HG03025 (cell line): ENCODE measurements at regions not wholly inside any gene's neighbourhood (a gene's known extent, or its start where the extent isn't known, plus 50 kb on each side); places are given as distances from the start of the nearest gene placed in this dataset.
"Not testable (repeated sequence)": the region's sequence is repeated elsewhere in the genome, so short reads cannot be mapped to it uniquely, and the experiment has no call there.

Source experiments
- ATAC-seq: cut with Tn5 transposase; IDR thresholded peaks from one replicate; pipeline ENCODE4 v1.9.1; 2021; ENCODE audit warnings: mild to moderate bottlenecking, moderate library complexity; ENCODE audit not compliant: unreplicated experiment, low FRiP score

DNA sequence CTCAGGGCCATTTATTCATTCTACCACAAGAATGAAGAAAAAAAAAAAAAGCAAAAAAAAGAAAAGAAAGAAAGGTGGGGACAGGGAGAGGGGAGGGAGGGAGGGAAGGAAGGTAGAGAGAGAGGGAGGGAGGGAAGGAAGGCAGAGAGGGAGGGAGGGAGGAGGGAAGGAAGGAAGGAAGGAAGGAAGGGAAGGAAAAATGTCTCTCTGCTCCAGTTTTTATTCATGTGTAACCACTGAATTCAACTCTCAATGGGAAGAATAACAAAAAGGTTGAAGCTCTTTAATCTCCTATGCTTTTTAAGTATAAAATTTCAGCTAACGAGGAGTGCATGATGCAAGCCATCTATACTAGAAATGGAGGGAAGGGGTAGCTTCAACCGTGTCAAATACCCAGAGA, 287.3 kb downstream of the MREG start:
- ATAC-seq = no peak

GRCh38 chr2:215724146-215724545, 288.3 kb upstream of the FN1 start:
- no peak for ATAC-seq

DNA sequence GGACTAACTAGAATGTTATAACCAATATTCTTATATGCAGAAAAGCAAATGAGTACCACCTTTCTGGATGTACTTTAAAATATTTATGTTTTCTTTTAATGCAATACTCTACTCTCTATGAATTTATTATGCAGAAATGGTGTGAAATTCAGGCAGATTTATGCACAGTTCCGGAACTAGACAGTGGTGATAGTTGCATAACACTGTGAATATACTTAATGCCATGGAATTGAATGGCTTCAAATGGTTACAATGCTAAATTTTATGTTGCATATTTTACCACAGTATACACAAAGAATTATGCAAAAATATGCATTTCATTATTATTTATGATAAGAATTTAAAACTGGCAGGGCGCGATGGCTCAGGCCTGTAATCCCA, 287.8 kb upstream of the FN1 start:
- no peak for ATAC-seq

GRCh38 chr2:215722986-215723630, 287.2 kb upstream of the FN1 start:
- ATAC-seq = no peak

- no peak for ATAC-seq
Measured at GRCh38 chr2:215722125-215722524, 286.3 kb upstream of the FN1 start.

GRCh38 chr2:215721515-215721914, 285.6 kb upstream of the FN1 start:
- not testable (repeated sequence) for ATAC-seq

GRCh38 chr2:215718890-215719289, 283.0 kb upstream of the FN1 start:
- no peak for ATAC-seq

GRCh38 chr2:215718436-215718835, 282.6 kb upstream of the FN1 start:
- ATAC-seq = no peak

- no peak for ATAC-seq
Measured at GRCh38 chr2:215717501-215718381, 281.9 kb upstream of the FN1 start.

GRCh38 chr2:215716956-215717355, 281.1 kb upstream of the FN1 start:
- no peak for ATAC-seq

DNA sequence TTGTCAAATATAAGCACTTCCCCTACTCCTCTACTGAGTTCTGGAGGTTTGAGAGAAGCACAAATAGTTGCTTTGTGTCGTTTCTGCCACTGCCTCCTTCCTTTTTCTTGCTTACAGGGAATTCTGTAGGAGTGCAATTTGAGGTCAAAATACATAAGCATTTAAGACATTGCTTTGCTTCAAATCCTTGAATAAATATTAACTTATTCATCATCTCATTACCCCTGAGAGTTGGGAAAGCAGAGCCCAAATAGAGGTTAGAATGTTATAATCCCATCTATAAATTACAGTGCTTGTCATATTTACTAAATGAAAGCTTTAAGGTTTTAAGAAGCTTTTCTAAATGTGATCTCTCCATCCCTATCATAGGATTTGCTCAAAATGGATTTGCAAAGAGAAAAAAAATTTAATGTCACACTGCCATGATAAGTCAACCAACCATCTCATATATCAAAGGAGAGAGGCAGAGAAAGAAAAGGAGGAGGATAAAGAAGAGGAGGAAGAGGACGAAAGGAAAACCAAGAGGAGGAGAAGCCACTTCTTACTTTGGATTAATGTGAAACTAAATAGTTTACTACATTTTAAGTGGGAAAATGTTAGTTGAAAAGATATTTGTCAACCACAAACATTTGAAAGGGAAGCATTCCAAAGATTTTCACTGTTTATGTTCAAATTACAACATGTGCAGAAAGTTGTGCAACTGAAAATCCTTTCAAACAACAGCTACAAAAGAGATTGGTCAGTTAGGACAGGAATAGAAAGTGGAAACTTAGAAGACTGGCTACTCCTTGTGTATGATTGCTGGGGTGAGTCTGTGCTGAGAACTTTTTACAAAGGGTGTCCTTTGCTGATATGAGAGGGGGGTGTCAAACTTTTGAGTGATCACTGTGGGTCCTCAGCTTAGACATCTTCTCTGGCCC, 277.3 kb upstream of the FN1 start:
- ATAC-seq = no peak

DNA sequence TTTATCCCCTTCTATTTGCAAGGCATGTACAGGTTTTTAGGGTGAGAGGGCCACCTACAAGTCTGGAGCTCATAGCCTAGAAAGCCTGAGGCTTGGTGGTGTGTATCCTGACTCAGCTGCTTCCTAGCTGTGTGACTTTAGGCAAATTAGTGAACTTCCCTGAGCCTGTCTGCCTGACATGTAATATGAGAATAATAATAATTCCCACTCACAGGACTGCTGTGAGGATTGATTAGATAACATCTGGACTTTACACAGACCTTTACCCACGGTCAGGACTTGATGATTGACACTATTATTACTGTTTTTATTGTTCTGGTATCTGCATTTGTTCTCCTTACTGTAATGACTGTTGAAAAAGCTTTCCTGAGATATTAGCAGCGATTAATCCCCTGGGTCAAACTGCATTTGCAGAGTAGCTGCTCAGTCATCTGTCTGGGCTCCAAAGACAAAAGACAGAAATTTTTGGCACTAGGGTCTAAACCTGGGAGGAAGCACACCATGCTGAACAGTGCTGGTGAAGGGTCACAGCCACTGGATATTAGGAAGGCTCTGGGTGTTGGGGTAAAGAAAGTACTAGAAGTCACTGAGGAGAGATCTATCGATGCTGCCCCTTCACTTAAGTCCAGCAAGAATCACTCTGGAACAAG, 276.5 kb upstream of the FN1 start:
- no peak for ATAC-seq

DNA sequence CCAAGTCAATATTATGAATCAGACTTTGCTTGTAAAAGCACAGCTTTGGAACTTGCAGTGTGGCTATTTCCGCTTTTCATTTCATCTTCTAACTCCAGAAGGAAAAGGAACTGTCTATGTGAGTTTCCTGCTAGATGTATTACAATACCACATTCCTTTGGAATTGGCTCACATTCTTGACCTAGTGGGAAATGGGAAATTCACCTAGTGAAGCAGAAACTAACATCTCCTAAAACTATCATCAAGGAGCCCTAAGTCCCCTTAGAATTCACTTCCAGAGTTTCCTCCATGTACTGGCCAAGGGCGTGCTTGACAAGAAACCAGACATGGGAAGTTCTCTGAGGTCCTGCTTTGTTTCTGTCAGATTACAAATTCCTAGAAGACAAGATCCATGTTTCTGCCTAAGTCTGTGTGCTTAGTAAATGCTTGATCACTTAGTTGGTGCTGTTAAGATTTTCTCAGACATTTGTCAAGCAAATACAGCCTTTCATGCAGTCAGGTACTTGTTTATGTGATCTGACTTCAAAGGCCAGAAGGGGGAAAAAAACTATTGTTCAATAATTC, 275.7 kb upstream of the FN1 start:
- no peak for ATAC-seq

DNA sequence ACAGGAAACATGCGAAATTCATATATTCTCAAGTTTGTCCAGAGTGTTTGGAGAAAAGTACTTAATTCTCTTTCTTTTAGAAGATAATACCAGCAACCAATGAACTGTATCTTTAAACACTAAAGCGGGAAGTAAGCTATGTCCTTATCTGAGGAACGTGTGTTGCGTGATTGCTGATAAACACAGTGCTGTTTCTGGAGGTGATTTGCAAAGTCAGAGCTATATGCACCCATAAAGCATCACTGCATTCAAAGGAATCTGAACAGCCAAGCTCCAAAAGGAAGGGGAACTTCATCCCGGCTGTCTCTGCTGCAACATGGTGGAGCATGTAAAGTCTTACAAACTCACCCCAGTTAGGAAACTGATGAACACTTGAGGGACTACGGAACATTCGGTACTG, 271.7 kb upstream of the FN1 start:
- no peak for ATAC-seq

DNA sequence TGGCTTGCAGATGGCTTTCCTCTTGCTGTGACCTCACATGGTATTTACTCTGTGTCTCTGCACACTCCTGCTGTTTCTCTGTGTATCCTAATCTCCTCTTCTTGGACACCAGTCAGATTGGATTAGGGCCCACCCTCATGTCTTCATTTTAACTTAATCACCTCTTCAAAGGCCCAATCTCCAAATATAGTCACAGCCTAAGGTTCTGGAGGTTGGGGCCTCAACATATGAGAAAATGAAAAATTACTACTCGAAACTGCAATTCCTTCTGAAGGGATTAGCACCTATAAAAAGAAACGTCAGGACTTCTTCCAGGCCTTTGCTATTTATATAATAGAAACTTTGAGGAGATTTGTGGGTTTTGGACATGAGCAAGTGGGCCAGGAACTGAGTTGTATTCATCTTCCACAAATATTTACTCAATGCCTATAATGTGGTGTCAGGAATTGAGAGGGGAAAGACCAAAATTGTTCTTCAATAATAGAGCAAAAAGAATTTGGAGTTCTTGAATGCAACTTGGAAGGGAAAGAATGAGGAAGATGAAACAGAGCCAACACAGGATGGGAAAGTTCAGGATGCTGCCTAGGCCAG, 270.0 kb upstream of the FN1 start:
- no peak for ATAC-seq

- no peak for ATAC-seq
Measured at GRCh38 chr2:215705281-215705680, 269.4 kb upstream of the FN1 start.

DNA sequence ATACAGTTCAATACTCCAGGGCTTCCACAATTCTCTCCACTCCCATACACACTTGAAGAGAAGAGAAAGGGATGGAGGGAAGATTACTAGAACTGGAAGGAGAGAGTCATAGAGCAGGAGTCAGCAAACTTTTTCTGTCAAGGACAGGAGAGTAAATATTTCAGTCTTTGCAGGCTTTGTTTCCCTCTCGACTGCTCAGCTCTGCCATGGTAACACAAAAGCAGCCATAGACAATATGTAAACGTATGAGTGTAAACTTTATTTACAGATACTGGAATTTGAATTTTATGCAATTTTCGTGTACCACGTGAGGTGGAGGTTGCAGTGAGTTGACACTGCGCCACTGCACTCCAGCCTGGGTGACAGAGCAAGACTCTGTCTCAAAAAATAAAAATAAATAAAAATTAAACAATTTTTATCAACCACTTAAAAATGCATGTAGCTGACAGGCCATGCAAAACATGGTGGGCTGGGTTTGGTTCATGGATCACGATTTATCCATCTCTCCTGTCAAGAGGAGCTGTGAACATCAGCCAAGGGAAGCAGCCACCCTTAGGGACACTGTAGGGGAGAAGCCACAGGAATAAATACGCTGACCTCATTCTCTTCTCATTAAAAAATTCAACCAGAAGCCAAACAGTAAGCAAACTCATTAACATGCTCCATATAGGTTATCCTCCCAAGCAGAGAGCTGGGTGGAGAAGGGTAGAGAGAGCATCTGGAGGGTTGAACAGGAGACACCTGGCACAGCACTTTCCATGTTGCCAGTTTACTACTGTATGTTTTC, 266.4 kb upstream of the FN1 start:
- ATAC-seq = no peak

- ATAC-seq = no peak
Measured at GRCh38 chr2:215699700-215700538, 264.1 kb upstream of the FN1 start.
